Kidney epithelial cell (primary cell): ENCODE measurements at regions not wholly inside any gene's neighbourhood (a gene's known extent, or its start where the extent isn't known, plus 50 kb on each side); places are given as distances from the start of the nearest gene placed in this dataset.

Experiments
- DNase-seq: peaks from one replicate; pipeline ENCODE4 v3.0.0-alpha.2; 2010; ENCODE audit warnings: low read depth
- H3K27me3 ChIP-seq: 2 replicates; pipeline ENCODE4 v1.6.0; 2011; ENCODE audit warnings: low read length; ENCODE audit not compliant: control insufficient read depth, insufficient read depth
- H3K36me3 ChIP-seq: 2 replicates; pipeline ENCODE4 v1.5.1; 2011; ENCODE audit warnings: low read length; ENCODE audit not compliant: control insufficient read depth, insufficient read depth
- H3K4me3 ChIP-seq: 2 replicates; pipeline ENCODE4 v1.5.1; 2011; ENCODE audit warnings: low read depth, mild to moderate bottlenecking, control low read depth, low read length
- CTCF ChIP-seq: IDR thresholded peaks from 2 replicates; pipeline ENCODE4 v1.5.1; 2011; ENCODE audit warnings: mild to moderate bottlenecking, moderate library complexity, low read length, control low read depth, inconsistent platforms; ENCODE audit not compliant: insufficient read depth, poor library complexity, severe bottlenecking

- no peak for DNase-seq
- Histone ChIP-seq H3K27me3 (no peaks in the 10 kb centered on the region), H3K4me3 (no peak overlapping the region), H3K36me3 (no peaks in the 10 kb centered on the region)
- no peak for TF ChIP-seq CTCF
These were observed 274.1 kb upstream of the MC4R start for GRCh38 chr18:60646725-60647124.

- no peaks in the 10 kb centered on the region for H3K36me3 ChIP-seq
- DNase-seq = no peak
- H3K27me3 ChIP-seq = no peaks in the 10 kb centered on the region
- no peak overlapping the region for H3K4me3 ChIP-seq
- TF ChIP-seq CTCF = no peak
These were observed 276.5 kb upstream of the MC4R start for GRCh38 chr18:60649107-60649506.

- no peak for TF ChIP-seq CTCF
- Histone ChIP-seq H3K36me3 (no peaks in the 10 kb centered on the region), H3K27me3 (no peaks in the 10 kb centered on the region), H3K4me3 (no peak overlapping the region)
- DNase-seq = no peak
These were observed 277.4 kb upstream of the MC4R start for GRCh38 chr18:60649842-60650536.

GRCh38 chr18:60654298-60654697 lies 281.7 kb upstream of the MC4R start:
- TF ChIP-seq CTCF = no peak
- DNase-seq = no peak
- H3K36me3 ChIP-seq = no peaks in the 10 kb centered on the region
- H3K4me3 ChIP-seq = no peak overlapping the region
- no peaks in the 10 kb centered on the region for H3K27me3 ChIP-seq

GRCh38 chr18:60656553-60656952 lies 284.0 kb upstream of the MC4R start:
- no peak overlapping the region for H3K4me3 ChIP-seq
- no peak for DNase-seq
- no peak for TF ChIP-seq CTCF
- no peaks in the 10 kb centered on the region for H3K36me3 ChIP-seq
- H3K27me3 ChIP-seq = no peaks in the 10 kb centered on the region

- H3K4me3 ChIP-seq = no peak overlapping the region
- DNase-seq = no peak
- H3K36me3 ChIP-seq = no peaks in the 10 kb centered on the region
- TF ChIP-seq CTCF = no peak
- no peaks in the 10 kb centered on the region for H3K27me3 ChIP-seq
These were observed 289.9 kb upstream of the MC4R start for GRCh38 chr18:60662491-60662890.
